Uterus (tissue), 3 donors: ENCODE measurements at regions not wholly inside any gene's neighbourhood (a gene's known extent, or its start where the extent isn't known, plus 50 kb on each side); places are given as distances from the start of the nearest gene placed in this dataset.

Experiments used
- DNase-seq, 2 donors: peaks; one replicate each; pipeline ENCODE4 v3.0.0-alpha.2; 2019 to 2020
- H3K27ac ChIP-seq, 2 donors: fragments of 200-600 bp; sonication (generic); 1 replicate in 1 of 2; 2 replicates in 1 of 2; pipeline ENCODE4 v1.5.1; 2016 to 2018
- H3K27me3 ChIP-seq, 2 donors: fragments of 200-600 bp; sonication (generic); one replicate each; pipeline ENCODE4 v1.5.1; 2018 to 2019; ENCODE audit warnings: control low read depth in 1 of 2
- H3K36me3 ChIP-seq, 2 donors: fragments of 200-600 bp; sonication (generic); one replicate each; pipeline ENCODE4 v1.5.1; 2019; ENCODE audit warnings: control low read depth in 1 of 2
- H3K4me1 ChIP-seq, 2 donors: fragments of 200-600 bp; sonication (generic); one replicate each; pipeline ENCODE4 v1.5.1; 2018 to 2019; ENCODE audit warnings: control low read depth in 1 of 2
- H3K4me3 ChIP-seq, 2 donors: fragments of 200-600 bp; sonication (generic); 1 replicate in 1 of 2; 2 replicates in 1 of 2; pipeline ENCODE4 v1.5.1; 2018 to 2019; ENCODE audit warnings: mild to moderate bottlenecking in 1 of 2
- H3K9me3 ChIP-seq, 2 donors: fragments of 200-600 bp; sonication (generic); one replicate each; pipeline ENCODE4 v1.5.1; 2019; ENCODE audit warnings: control low read depth in 1 of 2
- CTCF ChIP-seq, 4 experiments: fragments of 200-600 bp in 2 of 4; fragments of 450-650 bp in 2 of 4; sonication (generic) in 2 of 4; IDR thresholded peaks; one replicate each; pipeline ENCODE4 v1.5.1; 2016 to 2019; ENCODE audit warnings: antibody characterized with exemption in 4 of 4, mild to moderate bottlenecking in 2 of 4, moderate library complexity in 1 of 4
- POLR2A ChIP-seq, 2 donors: fragments of 450-650 bp; IDR thresholded peaks; one replicate each; pipeline ENCODE4 v1.6.1; 2016; ENCODE audit warnings: antibody characterized with exemption in 2 of 2, mild to moderate bottlenecking in 1 of 2, moderate library complexity in 1 of 2
- intact Hi-C: fragments of 100-400 bp; cut with DNase I; formaldehyde crosslinking; loops from one replicate; pipeline ENCODE4 v1.15.1; 2023; ENCODE audit warnings: low total_unique reads
- donor health status: DM: yes; HTN: yes; CAD: no.

DNA sequence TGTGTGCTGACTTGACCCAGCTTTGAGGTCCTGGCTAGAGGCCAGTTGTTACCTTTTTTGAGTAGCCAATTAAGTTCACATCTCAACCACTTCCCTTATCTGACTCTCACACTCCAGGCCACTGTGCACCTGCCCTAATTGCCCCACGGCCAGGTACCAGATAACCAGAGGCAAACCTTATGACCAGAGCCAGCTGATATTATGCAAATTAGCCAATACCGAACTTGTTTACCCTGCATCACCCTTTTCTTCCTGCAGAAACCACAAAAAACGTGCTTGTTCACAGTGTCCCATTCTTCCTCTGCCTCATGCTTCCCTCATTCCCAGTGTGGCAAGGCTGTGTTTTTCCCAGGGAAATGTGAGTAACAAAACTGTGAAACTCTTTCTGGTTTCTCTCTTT is 89.3 kb downstream of the HTR1B start:
- no peaks in the 10 kb centered on the region for H3K36me3 ChIP-seq
- H3K27me3 ChIP-seq, result no peaks in the 10 kb centered on the region
- no peak for DNase-seq
- intact Hi-C loops, result no loop called here
- H3K9me3 ChIP-seq, result no peaks in the 10 kb centered on the region
- H3K4me3 ChIP-seq, result no peak overlapping the region
- H3K4me1 ChIP-seq, result no peaks in the 10 kb centered on the region
- TF ChIP-seq POLR2A (IDR thresholded peaks at IDR 0.05), result no peak
- TF ChIP-seq CTCF (IDR thresholded peaks at IDR 0.05), result no peak
- no peak overlapping the region for H3K27ac ChIP-seq

- no peaks in the 10 kb centered on the region for H3K9me3 ChIP-seq
- DNase-seq, result no peak
- intact Hi-C loops, result no loop called here
- no peaks in the 10 kb centered on the region for H3K36me3 ChIP-seq
- H3K27me3 ChIP-seq, result no peaks in the 10 kb centered on the region
- H3K4me1 ChIP-seq, result no peaks in the 10 kb centered on the region
- H3K4me3 ChIP-seq, result no peak overlapping the region
- no peak overlapping the region for H3K27ac ChIP-seq
- no peak for TF ChIP-seq CTCF (IDR thresholded peaks at IDR 0.05)
- no peak for TF ChIP-seq POLR2A (IDR thresholded peaks at IDR 0.05)
Measured at GRCh38 chr6:77371748-77372147, 91.5 kb downstream of the HTR1B start.

DNA sequence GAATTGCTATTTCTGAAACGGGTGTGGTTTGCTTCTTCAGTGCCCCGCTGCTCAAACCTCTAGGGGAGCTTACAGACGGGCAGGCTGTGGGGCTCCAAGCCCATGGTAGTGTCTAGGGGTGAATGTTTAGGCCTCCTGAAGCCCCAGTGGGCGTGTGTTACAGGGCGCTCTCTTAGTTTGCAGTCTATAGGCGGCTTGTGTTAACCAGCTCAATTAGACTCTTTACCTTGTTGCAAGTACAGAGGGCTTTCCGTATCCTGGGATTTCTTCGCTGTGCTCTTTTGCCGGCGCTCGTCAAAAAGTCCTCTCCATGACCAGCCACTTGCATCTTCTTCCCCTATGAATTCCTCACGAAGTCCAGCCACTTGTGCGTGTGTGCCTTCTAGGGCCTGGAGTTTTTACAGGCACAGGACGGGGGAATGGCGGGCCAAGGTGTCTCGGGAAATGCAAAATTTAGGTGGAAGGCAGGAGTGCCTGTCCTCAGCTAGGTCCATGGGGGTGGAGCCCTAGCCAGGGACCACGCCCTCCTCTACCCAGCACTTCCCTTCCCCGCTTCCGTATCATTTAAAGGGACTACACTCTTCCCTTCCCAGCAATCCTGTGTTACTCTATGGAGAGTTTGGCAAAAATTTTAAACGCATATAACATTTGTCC is 94.5 kb downstream of the HTR1B start:
- no peak for DNase-seq
- Histone ChIP-seq H3K27me3 (no peaks in the 10 kb centered on the region), H3K36me3 (no peaks in the 10 kb centered on the region), H3K9me3 (no peaks in the 10 kb centered on the region), H3K4me3 (peak overlapping the region; percentile 23 to 24), H3K27ac (no peak overlapping the region), H3K4me1 (no peaks in the 10 kb centered on the region)
- no peak for TF ChIP-seq CTCF (IDR thresholded peaks at IDR 0.05)
- no peak for TF ChIP-seq POLR2A (IDR thresholded peaks at IDR 0.05)
- intact Hi-C loops, result no loop called here

- H3K27me3 ChIP-seq, result no peaks in the 10 kb centered on the region
- H3K27ac ChIP-seq, result no peak overlapping the region
- no peak for TF ChIP-seq POLR2A (IDR thresholded peaks at IDR 0.05)
- TF ChIP-seq CTCF (IDR thresholded peaks at IDR 0.05), result no peak
- H3K4me3 ChIP-seq, result no peak overlapping the region
- no peaks in the 10 kb centered on the region for H3K36me3 ChIP-seq
- no peaks in the 10 kb centered on the region for H3K4me1 ChIP-seq
- no peak for DNase-seq
- no peaks in the 10 kb centered on the region for H3K9me3 ChIP-seq
- intact Hi-C loops, result no loop called here
Measured at GRCh38 chr6:77366798-77367197, 96.5 kb downstream of the HTR1B start.

DNA sequence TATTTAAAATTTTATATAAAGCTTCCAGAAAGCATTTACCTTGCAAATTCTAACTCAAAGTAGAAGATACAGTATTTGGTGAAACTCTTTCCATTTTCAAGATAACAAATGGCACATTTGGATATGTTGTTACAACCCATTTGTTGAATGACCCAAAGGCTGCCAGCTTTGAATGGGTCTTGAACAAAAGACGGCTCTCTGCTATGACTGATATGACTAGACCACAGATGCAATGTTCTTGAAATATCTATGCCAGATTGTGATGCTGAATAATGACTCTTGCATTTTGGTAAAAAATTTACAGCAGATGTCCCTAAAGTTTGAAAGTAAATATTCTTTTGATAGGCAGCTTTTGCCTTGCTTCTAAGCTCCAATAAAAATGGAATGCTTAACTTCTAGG is 99.6 kb downstream of the HTR1B start:
- TF ChIP-seq CTCF (IDR thresholded peaks at IDR 0.05), result no peak
- no peak for TF ChIP-seq POLR2A (IDR thresholded peaks at IDR 0.05)
- Histone ChIP-seq H3K36me3 (no peaks in the 10 kb centered on the region), H3K4me1 (no peaks in the 10 kb centered on the region), H3K27me3 (no peaks in the 10 kb centered on the region), H3K27ac (no peak overlapping the region), H3K4me3 (no peak overlapping the region), H3K9me3 (no peaks in the 10 kb centered on the region)
- intact Hi-C loops, result no loop called here
- DNase-seq, result no peak
